IMR-90 (cell line): ENCODE measurements at regions not wholly inside any gene's neighbourhood (a gene's known extent, or its start where the extent isn't known, plus 50 kb on each side); places are given as distances from the start of the nearest gene placed in this dataset.

Experiments used
- ATAC-seq: fragments of 200-7000 bp; cut with Tn5 transposase; 2 replicates; pipeline ENCODE4 v1.9.1; 2020; ENCODE audit warnings: low read depth, mild to moderate bottlenecking, moderate library complexity
- BruUV-seq: library from RNA; stranded (reverse); fragments of 400-500 nt; replicated peaks from 2 replicates; lab custom pipeline; 2021; lab: Mats Ljungman, UMichigan
- CTCF ChIA-PET: fragments of 300-600 bp; formaldehyde crosslinking; extraction: SDS; loops from one replicate; lab custom pipeline; 2021; ENCODE audit warnings: antibody characterized with exemption; lab: Yijun Ruan, JAX
- POLR2A ChIA-PET: fragments of 300-600 bp; sonication (Branson Sonifier 250); formaldehyde crosslinking; loops from one replicate; lab custom pipeline; 2022; ENCODE audit warnings: antibody characterized with exemption; ENCODE audit not compliant: unreplicated experiment; lab: Charles Lee
- DNase-seq: peaks from one replicate; pipeline ENCODE4 v3.0.0; 2013
- H2AFZ ChIP-seq: replicated peaks from 2 replicates; pipeline ENCODE3; 2013; ENCODE audit warnings: low read length, mild to moderate bottlenecking; ENCODE audit not compliant: poor library complexity
- H2AK5ac ChIP-seq: 2 replicates; pipeline ENCODE4 v1.6.1; 2013; ENCODE audit warnings: low read depth, low read length, inconsistent platforms
- H2AK9ac ChIP-seq: replicated peaks from 2 replicates; pipeline ENCODE3; 2013; ENCODE audit warnings: mild to moderate bottlenecking, low read depth, low read length, moderate library complexity; ENCODE audit not compliant: poor library complexity
- H2BK120ac ChIP-seq: 2 replicates; pipeline ENCODE4 v1.6.1; 2013; ENCODE audit warnings: low read depth, low read length, inconsistent platforms
- H2BK15ac ChIP-seq: 3 replicates; pipeline ENCODE4 v1.6.1; 2013; ENCODE audit warnings: low read depth, low read length, inconsistent platforms
- H2BK20ac ChIP-seq: 2 replicates; pipeline ENCODE4 v1.6.1; 2013; ENCODE audit warnings: low read depth, mild to moderate bottlenecking, inconsistent platforms, low read length, moderate library complexity
- H2BK5ac ChIP-seq: 2 replicates; pipeline ENCODE4 v1.6.1; 2013; ENCODE audit warnings: mild to moderate bottlenecking, low read depth, low read length, inconsistent platforms; ENCODE audit not compliant: poor library complexity, severe bottlenecking
- H3K14ac ChIP-seq: replicated peaks from 2 replicates; pipeline ENCODE4 v1.6.1; 2013; ENCODE audit warnings: low read depth, low read length, inconsistent platforms
- H3K18ac ChIP-seq: 2 replicates; pipeline ENCODE4 v1.6.1; 2013; ENCODE audit warnings: low read depth, low read length, control low read depth
- H3K23ac ChIP-seq: 2 replicates; pipeline ENCODE4 v1.6.1; 2013; ENCODE audit warnings: low read depth, low read length, inconsistent platforms
- H3K27ac ChIP-seq: 2 replicates; pipeline ENCODE4 v1.5.1; 2013; ENCODE audit warnings: mild to moderate bottlenecking, control low read depth, low read length; ENCODE audit not compliant: insufficient read depth
- H3K27me3 ChIP-seq: 2 replicates; pipeline ENCODE4 v1.6.1; 2013; ENCODE audit warnings: low read length; ENCODE audit not compliant: control insufficient read depth, insufficient read depth
- H3K36me3 ChIP-seq: 2 replicates; pipeline ENCODE4 v1.6.1; 2013; ENCODE audit warnings: low read length, mixed read lengths; ENCODE audit not compliant: control insufficient read depth, insufficient read depth
- H3K4ac ChIP-seq: 2 replicates; pipeline ENCODE4 v1.6.1; 2013; ENCODE audit warnings: low read depth, low read length, inconsistent platforms
- H3K4me1 ChIP-seq: 2 replicates; pipeline ENCODE4 v1.6.1; 2013; ENCODE audit warnings: low read length, mixed read lengths; ENCODE audit not compliant: control insufficient read depth, insufficient read depth
- H3K4me2 ChIP-seq: 2 replicates; pipeline ENCODE4 v1.6.1; 2013; ENCODE audit warnings: low read depth, mild to moderate bottlenecking, control low read depth, low read length, moderate library complexity
- H3K4me3 ChIP-seq: 2 replicates; pipeline ENCODE4 v1.5.1; 2013; ENCODE audit warnings: low read depth, mild to moderate bottlenecking, control low read depth, low read length, moderate library complexity; ENCODE audit not compliant: insufficient read depth
- H3K56ac ChIP-seq: 2 replicates; pipeline ENCODE4 v1.6.1; 2013; ENCODE audit warnings: low read length, inconsistent platforms; ENCODE audit not compliant: insufficient read depth; ENCODE audit errors: extremely low read depth
- H3K79me1 ChIP-seq, 2 experiments: 2 replicates each; pipeline ENCODE4 v1.6.1; 2013; ENCODE audit warnings: low read length in 2 of 2, inconsistent platforms in 1 of 2, low read depth in 1 of 2
- H3K9ac ChIP-seq: 2 replicates; pipeline ENCODE4 v1.6.1; 2013; ENCODE audit warnings: low read depth, low read length, control low read depth
- H3K9me1 ChIP-seq: 2 replicates; pipeline ENCODE4 v1.6.1; 2013; ENCODE audit warnings: low read length, inconsistent platforms; ENCODE audit not compliant: insufficient read depth
- H3K9me3 ChIP-seq: 2 replicates; pipeline ENCODE4 v1.6.1; 2013; ENCODE audit warnings: low read length; ENCODE audit not compliant: control insufficient read depth, insufficient read depth
- H4K20me1 ChIP-seq: 2 replicates; pipeline ENCODE4 v1.6.1; 2013; ENCODE audit warnings: low read length, inconsistent platforms; ENCODE audit not compliant: insufficient read depth
- H4K5ac ChIP-seq: 2 replicates; pipeline ENCODE4 v1.6.1; 2013; ENCODE audit warnings: mild to moderate bottlenecking, low read depth, low read length, control low read depth
- H4K8ac ChIP-seq, 2 experiments: 2 replicates each; pipeline ENCODE4 v1.6.1; 2013; ENCODE audit warnings: low read depth in 2 of 2, low read length in 2 of 2, control low read depth in 1 of 2, inconsistent platforms in 1 of 2
- H4K91ac ChIP-seq: 2 replicates; pipeline ENCODE4 v1.6.1; 2013; ENCODE audit warnings: low read depth, low read length, inconsistent platforms; ENCODE audit not compliant: insufficient read depth
- BHLHE40 ChIP-seq: fragments of 150-350 bp; IDR thresholded peaks from 2 replicates; pipeline ENCODE4 v1.6.1; 2016; ENCODE audit warnings: mild to moderate bottlenecking, low read depth, low read length
- CEBPB ChIP-seq: IDR thresholded peaks from 2 replicates; pipeline ENCODE4 v1.6.1; 2012; ENCODE audit warnings: low read depth, low read length, improper control_type of control experiment
- CHD1 ChIP-seq: IDR thresholded peaks from 2 replicates; pipeline ENCODE4 v1.6.1; 2012; ENCODE audit warnings: low read depth, low read length, improper control_type of control experiment
- CTCF ChIP-seq: conservative IDR thresholded peaks from 2 replicates; pipeline ENCODE4 v1.5.1; 2012; ENCODE audit warnings: mild to moderate bottlenecking, low read depth, low read length, improper control_type of control experiment
- ELK1 ChIP-seq: fragments of 150-350 bp; IDR thresholded peaks from 2 replicates; pipeline ENCODE4 v1.6.1; 2016; ENCODE audit warnings: low read depth, mild to moderate bottlenecking, low read length, moderate library complexity, borderline replicate concordance
- FOS ChIP-seq: fragments of 150-350 bp; IDR thresholded peaks from 2 replicates; pipeline ENCODE4 v1.6.1; 2016; ENCODE audit warnings: low read depth, low read length
- MAFK ChIP-seq: IDR thresholded peaks from 2 replicates; pipeline ENCODE4 v1.6.1; 2012; ENCODE audit warnings: low read depth, low read length, improper control_type of control experiment
- MAZ ChIP-seq: IDR thresholded peaks from 2 replicates; pipeline ENCODE4 v1.6.1; 2012; ENCODE audit warnings: low read depth, mild to moderate bottlenecking, low read length, improper control_type of control experiment, moderate library complexity, borderline replicate concordance
- MXI1 ChIP-seq: IDR thresholded peaks from 2 replicates; pipeline ENCODE4 v1.6.1; 2012; ENCODE audit warnings: low read depth, mild to moderate bottlenecking, low read length, moderate library complexity, borderline replicate concordance
- NFE2L2 ChIP-seq: fragments of 150-350 bp; IDR thresholded peaks from 2 replicates; pipeline ENCODE4 v1.6.1; 2016; ENCODE audit warnings: low read depth, mild to moderate bottlenecking, low read length
- POLR2A ChIP-seq: IDR thresholded peaks from 2 replicates; pipeline ENCODE4 v1.6.1; 2012; ENCODE audit warnings: mild to moderate bottlenecking, low read depth, low read length
- RAD21 ChIP-seq: IDR thresholded peaks from 2 replicates; pipeline ENCODE4 v1.6.1; 2012; ENCODE audit warnings: low read length, improper control_type of control experiment
- RCOR1 ChIP-seq: IDR thresholded peaks from 2 replicates; pipeline ENCODE4 v1.6.1; 2012; ENCODE audit warnings: mild to moderate bottlenecking, low read length, improper control_type of control experiment; ENCODE audit not compliant: insufficient replicate concordance
- RFX5 ChIP-seq: IDR thresholded peaks from 2 replicates; pipeline ENCODE4 v1.8.0; 2012; ENCODE audit warnings: low read depth, mild to moderate bottlenecking, low read length, moderate library complexity
- SMC3 ChIP-seq: fragments of 150-350 bp; IDR thresholded peaks from 2 replicates; pipeline ENCODE4 v1.6.1; 2016; ENCODE audit warnings: low read depth, mild to moderate bottlenecking, antibody characterized with exemption, low read length, moderate library complexity
- USF2 ChIP-seq: fragments of 150-350 bp; IDR thresholded peaks from 2 replicates; pipeline ENCODE4 v1.6.1; 2017; ENCODE audit warnings: mild to moderate bottlenecking, antibody characterized with exemption, low read length, low read depth
- WGBS, 2 experiments: methylation state at CpG; one replicate each; pipeline versions ENCODE4 v1.1.5 to v1.1.7; 2013; ENCODE audit warnings: missing lambda C conversion rate in 2 of 2; ENCODE audit not compliant: insufficient read length in 1 of 2; ENCODE audit errors: extremely low coverage in 2 of 2; 5-methylcytosine and 5-hydroxymethylcytosine counted together
- dilution Hi-C: fragments of 300-500 bp; cut with HindIII; formaldehyde crosslinking; loops from one replicate; pipeline ENCODE4 v1.14.3; 2018; ENCODE audit warnings: low sequenced_read_pairs; ENCODE audit not compliant: unreplicated experiment
- in situ Hi-C: fragments of 300-500 bp; cut with MboI; formaldehyde crosslinking; loops from 3 replicates; pipeline ENCODE4 v1.14.3; 2019; ENCODE audit warnings: low sequenced_read_pairs, inconsistent platforms, mixed read lengths
- intact Hi-C: fragments of 100-400 bp; cut with micrococcal nuclease; formaldehyde crosslinking; loops from 2 replicates; pipeline ENCODE4 v1.10.0; 2022

- H4K91ac ChIP-seq: no peak overlapping the region
- no peak for ATAC-seq
- BruUV-seq: no TSS peak
- no CpG with 5 or more reads among the region's 3 CpGs for WGBS, 2 experiments
- peaks cover 3% of the 10 kb centered on the region for H3K9me1 ChIP-seq
- H2AFZ ChIP-seq: no peak overlapping the region
- H2BK120ac ChIP-seq: no peak overlapping the region
- POLR2A ChIA-PET: no interaction called here
- H4K5ac ChIP-seq: no peak overlapping the region
- H3K4me3 ChIP-seq: no peak overlapping the region
- CTCF ChIA-PET: interaction anchor here (0.9 kb wide), 1 partner anchor 33 kb away, joined by 3 read pairs; no protein-coding TSS in a partner anchor
- no peak overlapping the region for H3K27ac ChIP-seq
- H3K23ac ChIP-seq: no peak overlapping the region
- H3K4me2 ChIP-seq: no peak overlapping the region
- H2AK9ac ChIP-seq: no peak overlapping the region
- no peaks in the 10 kb centered on the region for H3K9me3 ChIP-seq
- H3K18ac ChIP-seq: no peak overlapping the region
- no peaks in the 10 kb centered on the region for H3K36me3 ChIP-seq
- H2BK15ac ChIP-seq: no peak overlapping the region
- DNase-seq: no peak
- peak overlapping the region; percentile 46; the same call in 1 of the 2 replicates for H2AK5ac ChIP-seq
- dilution Hi-C loops: no loop called here
- H4K8ac ChIP-seq: no peak overlapping the region
- H3K9ac ChIP-seq: no peak overlapping the region
- in situ Hi-C loops: no loop called here
- H2BK5ac ChIP-seq: no peak overlapping the region
- no peaks in the 10 kb centered on the region for H4K20me1 ChIP-seq
- H3K4ac ChIP-seq: no peak overlapping the region
- no peak overlapping the region for H3K56ac ChIP-seq
- no peaks in the 10 kb centered on the region for H3K27me3 ChIP-seq
- H2BK20ac ChIP-seq: no peak overlapping the region
- intact Hi-C loops: loop anchor here (1.0 kb wide), 1 partner anchor 37 kb away; no protein-coding TSS in a partner anchor
- no peak overlapping the region for H3K14ac ChIP-seq
- peaks cover 3% of the 10 kb centered on the region for H3K4me1 ChIP-seq
- no peaks in the 10 kb centered on the region for H3K79me1 ChIP-seq
- no peak for TF ChIP-seq SMC3
- no peak for TF ChIP-seq CHD1
- TF ChIP-seq RFX5: no peak
- TF ChIP-seq USF2: no peak
- TF ChIP-seq RAD21: no peak
- no peak for TF ChIP-seq POLR2A
- no peak for TF ChIP-seq RCOR1
- TF ChIP-seq CTCF: no peak
- TF ChIP-seq MAZ: no peak
- no peak for TF ChIP-seq MXI1
- TF ChIP-seq ELK1: no peak
- no peak for TF ChIP-seq NFE2L2
- no peak for TF ChIP-seq CEBPB
- no peak for TF ChIP-seq BHLHE40
- TF ChIP-seq FOS: no peak
- TF ChIP-seq MAFK: no peak
Measured at GRCh38 chr3:66103729-66104128, 65.0 kb upstream of the MAGI1 start.
